Coronary artery (tissue), 2 donors: ENCODE measurements at regions not wholly inside any gene's neighbourhood (a gene's known extent, or its start where the extent isn't known, plus 50 kb on each side); places are given as distances from the start of the nearest gene placed in this dataset.

ENCODE experiments used
- DNase-seq: peaks from one replicate; pipeline ENCODE4 v3.0.0-alpha.2; 2017; ENCODE audit warnings: low spot score
- H3K27ac ChIP-seq, 2 donors: fragments of 200-600 bp; sonication (generic); one replicate each; pipeline ENCODE4 v1.5.1; 2016 to 2019
- H3K4me3 ChIP-seq: fragments of 200-600 bp; sonication (generic); 2 replicates; pipeline ENCODE4 v1.5.1; 2016; ENCODE audit warnings: mild to moderate bottlenecking, moderate library complexity
- CTCF ChIP-seq: fragments of 200-600 bp; sonication (generic); IDR thresholded peaks from one replicate; pipeline ENCODE4 v1.5.1; 2019; ENCODE audit warnings: antibody characterized with exemption

- H3K27ac ChIP-seq, result no peak overlapping the region
- TF ChIP-seq CTCF, result no peak
- no peak for DNase-seq
- no peak overlapping the region for H3K4me3 ChIP-seq
Measured at GRCh38 chrX:77160301-77160700, 286.9 kb upstream of the FGF16 start.

GRCh38 chrX:77162777-77163176, 284.4 kb upstream of the FGF16 start:
- Histone ChIP-seq H3K4me3 (no peak overlapping the region), H3K27ac (no peak overlapping the region)
- DNase-seq, result no peak
- TF ChIP-seq CTCF, result no peak

- DNase-seq, result no peak
- H3K4me3 ChIP-seq, result no peak overlapping the region
- no peak overlapping the region for H3K27ac ChIP-seq
- no peak for TF ChIP-seq CTCF
Measured at GRCh38 chrX:77167993-77168392, 279.2 kb upstream of the FGF16 start.

- no peak for DNase-seq
- Histone ChIP-seq H3K4me3 (no peak overlapping the region), H3K27ac (peak overlapping the region in 1 of 2 donors; percentile 26)
- no peak for TF ChIP-seq CTCF
Measured at GRCh38 chrX:77174680-77175519, 272.3 kb upstream of the FGF16 start.

GRCh38 chrX:77200663-77201062, 246.5 kb upstream of the FGF16 start:
- DNase-seq, result no peak
- H3K27ac ChIP-seq, result no peak overlapping the region
- no peak overlapping the region for H3K4me3 ChIP-seq
- no peak for TF ChIP-seq CTCF

GRCh38 chrX:77223046-77223445, 224.1 kb upstream of the FGF16 start:
- no peak overlapping the region for H3K27ac ChIP-seq
- DNase-seq, result no peak
- no peak for TF ChIP-seq CTCF
- no peak overlapping the region for H3K4me3 ChIP-seq

- no peak for DNase-seq
- Histone ChIP-seq H3K4me3 (no peak overlapping the region), H3K27ac (no peak overlapping the region)
- no peak for TF ChIP-seq CTCF
Measured at GRCh38 chrX:77264490-77264889, 182.7 kb upstream of the FGF16 start.
